Glutamatergic neuron (in vitro differentiated cells): ENCODE measurements at regions not wholly inside any gene's neighbourhood (a gene's known extent, or its start where the extent isn't known, plus 50 kb on each side); places are given as distances from the start of the nearest gene placed in this dataset.

Experiments
- DNase-seq: peaks from one replicate; pipeline ENCODE4 v3.0.0; 2022
- H3K27ac Mint-ChIP-seq: one replicate; pipeline ENCODE4 v1.8.0; 2020; ENCODE audit warnings: mild to moderate bottlenecking, mixed read lengths, inconsistent platforms; ENCODE audit not compliant: unreplicated experiment
- H3K27me3 Mint-ChIP-seq: one replicate; pipeline ENCODE4 v1.8.0; 2020; ENCODE audit warnings: mild to moderate bottlenecking, moderate library complexity, mixed read lengths, inconsistent platforms; ENCODE audit not compliant: unreplicated experiment
- H3K36me3 Mint-ChIP-seq: one replicate; pipeline ENCODE4 v1.8.0; 2020; ENCODE audit warnings: mild to moderate bottlenecking, mixed read lengths, inconsistent platforms; ENCODE audit not compliant: unreplicated experiment
- H3K4me1 Mint-ChIP-seq: one replicate; pipeline ENCODE4 v1.8.0; 2020; ENCODE audit warnings: mild to moderate bottlenecking, low read depth, mixed read lengths, inconsistent platforms; ENCODE audit not compliant: unreplicated experiment
- H3K4me3 Mint-ChIP-seq: one replicate; pipeline ENCODE4 v1.8.0; 2020; ENCODE audit warnings: mild to moderate bottlenecking, mixed read lengths, inconsistent platforms; ENCODE audit not compliant: unreplicated experiment
- H3K9me3 Mint-ChIP-seq: one replicate; pipeline ENCODE4 v1.8.0; 2020; ENCODE audit warnings: mild to moderate bottlenecking, moderate library complexity, mixed read lengths, inconsistent platforms; ENCODE audit not compliant: unreplicated experiment
- TF ChIP-seq, protein P1 (sequence below): fragments of 200-600 bp; sonication (generic); IDR thresholded peaks from one replicate; pipeline ENCODE4 v1.5.0; 2021; ENCODE audit not compliant: partially characterized antibody, unreplicated experiment

DNA sequence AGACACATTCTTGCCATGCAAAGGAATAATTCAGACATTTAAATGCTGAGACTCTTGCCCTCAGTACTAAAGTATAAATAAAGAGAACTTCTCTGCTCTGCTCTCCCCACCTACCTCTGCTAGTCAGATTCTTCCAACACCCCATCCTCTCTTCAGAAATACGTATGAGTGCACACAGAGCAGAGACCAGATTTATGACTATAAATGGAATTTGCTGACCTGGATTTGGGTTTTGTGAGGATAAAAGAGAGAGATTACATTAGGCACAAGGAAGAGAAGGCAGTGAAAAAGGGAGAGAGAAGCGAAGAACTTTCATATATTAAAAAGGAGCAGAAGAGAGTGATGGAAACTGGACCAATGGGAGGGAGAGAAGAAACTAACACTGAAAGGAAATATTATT is 87.6 kb upstream of the EXOC1L start:
- TF ChIP-seq, protein P1, sequence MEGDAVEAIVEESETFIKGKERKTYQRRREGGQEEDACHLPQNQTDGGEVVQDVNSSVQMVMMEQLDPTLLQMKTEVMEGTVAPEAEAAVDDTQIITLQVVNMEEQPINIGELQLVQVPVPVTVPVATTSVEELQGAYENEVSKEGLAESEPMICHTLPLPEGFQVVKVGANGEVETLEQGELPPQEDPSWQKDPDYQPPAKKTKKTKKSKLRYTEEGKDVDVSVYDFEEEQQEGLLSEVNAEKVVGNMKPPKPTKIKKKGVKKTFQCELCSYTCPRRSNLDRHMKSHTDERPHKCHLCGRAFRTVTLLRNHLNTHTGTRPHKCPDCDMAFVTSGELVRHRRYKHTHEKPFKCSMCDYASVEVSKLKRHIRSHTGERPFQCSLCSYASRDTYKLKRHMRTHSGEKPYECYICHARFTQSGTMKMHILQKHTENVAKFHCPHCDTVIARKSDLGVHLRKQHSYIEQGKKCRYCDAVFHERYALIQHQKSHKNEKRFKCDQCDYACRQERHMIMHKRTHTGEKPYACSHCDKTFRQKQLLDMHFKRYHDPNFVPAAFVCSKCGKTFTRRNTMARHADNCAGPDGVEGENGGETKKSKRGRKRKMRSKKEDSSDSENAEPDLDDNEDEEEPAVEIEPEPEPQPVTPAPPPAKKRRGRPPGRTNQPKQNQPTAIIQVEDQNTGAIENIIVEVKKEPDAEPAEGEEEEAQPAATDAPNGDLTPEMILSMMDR = no peak
- no peak overlapping the region for H3K27ac Mint-ChIP-seq

GRCh38 chr4:55732864-55733263 is 86.7 kb upstream of the EXOC1L start:
- TF ChIP-seq, protein P1 = no peak
- Mint-ChIP-seq H3K4me1 (no peaks in the 10 kb centered on the region), H3K27ac (no peak overlapping the region), H3K9me3 (peaks cover 1% of the 10 kb centered on the region), H3K36me3 (peaks cover 4% of the 10 kb centered on the region), H3K4me3 (no peak overlapping the region), H3K27me3 (no peaks in the 10 kb centered on the region)
- no peak for DNase-seq

More for the DNA sequence above, 87.6 kb upstream of the EXOC1L start:
- no peaks in the 10 kb centered on the region for H3K27me3 Mint-ChIP-seq
- no peak for DNase-seq
- H3K36me3 Mint-ChIP-seq = peaks cover 4% of the 10 kb centered on the region
- no peak overlapping the region for H3K4me3 Mint-ChIP-seq
- H3K4me1 Mint-ChIP-seq = no peaks in the 10 kb centered on the region
- H3K9me3 Mint-ChIP-seq = no peaks in the 10 kb centered on the region

GRCh38 chr4:55733932-55734331 is 85.7 kb upstream of the EXOC1L start:
- Mint-ChIP-seq H3K36me3 (no peaks in the 10 kb centered on the region), H3K9me3 (peaks cover 1% of the 10 kb centered on the region), H3K4me3 (no peak overlapping the region), H3K27ac (no peak overlapping the region), H3K27me3 (no peaks in the 10 kb centered on the region), H3K4me1 (no peaks in the 10 kb centered on the region)
- no peak for DNase-seq
- TF ChIP-seq, protein P1 = no peak

DNA sequence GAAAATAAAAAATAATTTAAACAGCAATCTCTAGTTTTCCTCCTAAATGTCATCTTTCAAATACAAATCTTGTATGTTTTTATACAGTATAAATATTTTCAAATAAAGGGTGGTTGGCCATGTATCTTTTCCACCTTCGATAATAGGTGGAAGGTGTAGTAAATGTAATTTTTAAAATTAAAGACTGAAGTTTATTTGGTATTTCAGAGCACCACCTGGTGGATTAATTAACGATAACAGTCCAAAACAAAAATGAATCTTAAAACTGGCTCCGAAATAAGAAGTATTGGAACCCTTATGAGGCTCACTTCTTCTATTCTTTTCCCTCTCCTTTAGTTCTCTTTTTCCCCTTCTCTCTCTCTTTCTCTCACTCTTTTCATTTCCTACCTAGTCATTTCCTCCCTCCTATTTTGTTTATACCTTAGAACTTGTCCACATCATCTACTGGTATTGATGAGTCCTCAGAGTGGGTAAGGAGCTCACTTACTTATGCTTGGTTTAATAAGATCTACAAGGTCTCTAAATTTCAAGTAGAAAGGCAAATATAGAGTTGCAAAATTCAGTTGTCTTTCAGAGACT is 82.9 kb upstream of the EXOC1L start:
- H3K4me1 Mint-ChIP-seq = no peaks in the 10 kb centered on the region
- peaks cover 1% of the 10 kb centered on the region for H3K9me3 Mint-ChIP-seq
- TF ChIP-seq, protein P1 = peak; percentile 54
- DNase-seq = no peak
- no peak overlapping the region for H3K27ac Mint-ChIP-seq
- H3K4me3 Mint-ChIP-seq = no peak overlapping the region
- H3K36me3 Mint-ChIP-seq = no peaks in the 10 kb centered on the region
- H3K27me3 Mint-ChIP-seq = no peaks in the 10 kb centered on the region

- Mint-ChIP-seq H3K36me3 (peaks cover 5% of the 10 kb centered on the region), H3K9me3 (peaks cover 1% of the 10 kb centered on the region), H3K4me1 (no peaks in the 10 kb centered on the region), H3K27ac (no peak overlapping the region), H3K4me3 (no peak overlapping the region), H3K27me3 (no peaks in the 10 kb centered on the region)
- peak; percentile 34 for DNase-seq
- TF ChIP-seq, protein P1 = no peak
Measured at GRCh38 chr4:55742655-55743202, 76.9 kb upstream of the EXOC1L start.
